K562 (cell line): ENCODE measurements at regions not wholly inside any gene's neighbourhood (a gene's known extent, or its start where the extent isn't known, plus 50 kb on each side); places are given as distances from the start of the nearest gene placed in this dataset.

Experiments used
- ATF1 ChIP-seq, 2 experiments: fragments of 450-650 bp in 1 of 2; IDR thresholded peaks; 2 replicates each; pipeline ENCODE4 v1.6.1; 2016; ENCODE audit warnings: missing compliant biosample characterization in 1 of 2, missing genetic modification characterization in 1 of 2
- ATF7 ChIP-seq: fragments of 450-650 bp; IDR thresholded peaks from 2 replicates; pipeline ENCODE4 v1.7.1; 2014; ENCODE audit warnings: mild to moderate bottlenecking, moderate library complexity
- FOXP1 ChIP-seq: sonication (generic); formaldehyde crosslinking; IDR thresholded peaks from 2 replicates; pipeline ENCODE4 v1.8.0; 2022; ENCODE audit warnings: mild to moderate bottlenecking, missing genetic modification reagents
- FUS ChIP-seq: fragments of 200-400 bp; formaldehyde crosslinking; optimal IDR thresholded peaks from 2 replicates; pipeline ENCODE3; 2017; ENCODE audit warnings: low read depth, low read length
- HDAC8 ChIP-seq: fragments of 450-650 bp; IDR thresholded peaks from 2 replicates; pipeline ENCODE4 v1.6.1; 2016; ENCODE audit warnings: mild to moderate bottlenecking, missing genetic modification characterization, moderate library complexity, missing compliant biosample characterization
- MCM7 ChIP-seq, 2 experiments: fragments of 450-650 bp; IDR thresholded peaks; 2 replicates each; pipeline ENCODE4 v1.6.1; 2016 to 2018
- PCBP1 ChIP-seq: fragments of 200-400 bp; formaldehyde crosslinking; IDR thresholded peaks from 2 replicates; pipeline ENCODE4 v1.6.1; 2018; ENCODE audit warnings: mild to moderate bottlenecking, low read depth, low read length; ENCODE audit not compliant: poor library complexity, severe bottlenecking
- RAD21 ChIP-seq, 2 experiments: fragments of 250-450 bp in 1 of 2; fragments of 450-650 bp in 1 of 2; sonication (Bioruptor Pico) in 1 of 2; formaldehyde crosslinking in 1 of 2; IDR thresholded peaks in 1 of 2; conservative IDR thresholded peaks in 1 of 2; 2 replicates each; pipeline versions ENCODE4 v1.4.0 to v1.8.0; 2020 to 2022; ENCODE audit warnings: mild to moderate bottlenecking in 2 of 2, moderate library complexity in 1 of 2
- RBFOX2 ChIP-seq: fragments of 200-400 bp; formaldehyde crosslinking; IDR thresholded peaks from 2 replicates; pipeline ENCODE4 v1.6.1; 2017; ENCODE audit warnings: low read depth, mild to moderate bottlenecking, low read length, moderate library complexity
- ZKSCAN8 ChIP-seq: fragments of 200-800 bp; sonication (Bioruptor generic); IDR thresholded peaks from 2 replicates; pipeline ENCODE4 v1.6.1; 2016; ENCODE audit warnings: missing genetic modification characterization, missing compliant biosample characterization
- ZNF561 ChIP-seq: fragments of 450-650 bp; formaldehyde crosslinking; conservative IDR thresholded peaks from 2 replicates; pipeline ENCODE4 v1.4.0; 2020; ENCODE audit warnings: mild to moderate bottlenecking, moderate library complexity
- ZNF717 ChIP-seq: fragments of 250-450 bp; sonication (Bioruptor Pico); IDR thresholded peaks from 2 replicates; pipeline ENCODE4 v1.5.0; 2021
- ZNF75A ChIP-seq: fragments of 450-650 bp; formaldehyde crosslinking; IDR thresholded peaks from 2 replicates; pipeline ENCODE4 v1.4.0; 2020; ENCODE audit warnings: mild to moderate bottlenecking
- TF ChIP-seq, protein P1 (sequence below), 2 experiments: fragments of 450-650 bp; IDR thresholded peaks; 2 replicates each; pipeline ENCODE4 v1.6.1; 2016; ENCODE audit warnings: mild to moderate bottlenecking in 2 of 2, borderline replicate concordance in 1 of 2, low read depth in 1 of 2, moderate library complexity in 1 of 2
- TF ChIP-seq, protein P2 (sequence below): fragments of 250-450 bp; sonication (Bioruptor Pico); IDR thresholded peaks from 2 replicates; pipeline ENCODE4 v1.4.0; 2020; ENCODE audit warnings: mild to moderate bottlenecking, moderate library complexity, borderline replicate concordance
- TF ChIP-seq, protein P3 (sequence below): fragments of 450-650 bp; IDR thresholded peaks from 2 replicates; pipeline ENCODE4 v1.6.1; 2016

DNA sequence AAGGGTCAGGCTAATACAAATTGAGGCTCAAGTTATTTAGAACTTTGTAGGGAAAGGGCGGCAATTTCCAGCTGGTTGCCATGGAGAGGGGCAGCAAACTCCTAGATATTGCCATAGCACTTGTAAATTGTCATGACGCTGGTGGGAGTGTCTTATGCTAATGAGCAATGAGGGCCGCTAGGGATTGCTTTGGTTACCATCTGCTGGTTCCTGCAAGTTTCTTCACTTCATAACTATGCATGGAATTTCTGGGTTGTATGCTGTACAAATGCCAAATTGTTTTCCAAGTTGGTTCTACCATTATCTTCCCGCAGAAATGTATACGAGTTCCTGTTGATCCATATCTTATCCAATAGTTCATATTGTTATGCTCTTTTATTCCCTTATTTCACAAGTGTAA lies 1339.4 kb downstream of the EFNB2 start (continued):
- TF ChIP-seq, protein P1, sequence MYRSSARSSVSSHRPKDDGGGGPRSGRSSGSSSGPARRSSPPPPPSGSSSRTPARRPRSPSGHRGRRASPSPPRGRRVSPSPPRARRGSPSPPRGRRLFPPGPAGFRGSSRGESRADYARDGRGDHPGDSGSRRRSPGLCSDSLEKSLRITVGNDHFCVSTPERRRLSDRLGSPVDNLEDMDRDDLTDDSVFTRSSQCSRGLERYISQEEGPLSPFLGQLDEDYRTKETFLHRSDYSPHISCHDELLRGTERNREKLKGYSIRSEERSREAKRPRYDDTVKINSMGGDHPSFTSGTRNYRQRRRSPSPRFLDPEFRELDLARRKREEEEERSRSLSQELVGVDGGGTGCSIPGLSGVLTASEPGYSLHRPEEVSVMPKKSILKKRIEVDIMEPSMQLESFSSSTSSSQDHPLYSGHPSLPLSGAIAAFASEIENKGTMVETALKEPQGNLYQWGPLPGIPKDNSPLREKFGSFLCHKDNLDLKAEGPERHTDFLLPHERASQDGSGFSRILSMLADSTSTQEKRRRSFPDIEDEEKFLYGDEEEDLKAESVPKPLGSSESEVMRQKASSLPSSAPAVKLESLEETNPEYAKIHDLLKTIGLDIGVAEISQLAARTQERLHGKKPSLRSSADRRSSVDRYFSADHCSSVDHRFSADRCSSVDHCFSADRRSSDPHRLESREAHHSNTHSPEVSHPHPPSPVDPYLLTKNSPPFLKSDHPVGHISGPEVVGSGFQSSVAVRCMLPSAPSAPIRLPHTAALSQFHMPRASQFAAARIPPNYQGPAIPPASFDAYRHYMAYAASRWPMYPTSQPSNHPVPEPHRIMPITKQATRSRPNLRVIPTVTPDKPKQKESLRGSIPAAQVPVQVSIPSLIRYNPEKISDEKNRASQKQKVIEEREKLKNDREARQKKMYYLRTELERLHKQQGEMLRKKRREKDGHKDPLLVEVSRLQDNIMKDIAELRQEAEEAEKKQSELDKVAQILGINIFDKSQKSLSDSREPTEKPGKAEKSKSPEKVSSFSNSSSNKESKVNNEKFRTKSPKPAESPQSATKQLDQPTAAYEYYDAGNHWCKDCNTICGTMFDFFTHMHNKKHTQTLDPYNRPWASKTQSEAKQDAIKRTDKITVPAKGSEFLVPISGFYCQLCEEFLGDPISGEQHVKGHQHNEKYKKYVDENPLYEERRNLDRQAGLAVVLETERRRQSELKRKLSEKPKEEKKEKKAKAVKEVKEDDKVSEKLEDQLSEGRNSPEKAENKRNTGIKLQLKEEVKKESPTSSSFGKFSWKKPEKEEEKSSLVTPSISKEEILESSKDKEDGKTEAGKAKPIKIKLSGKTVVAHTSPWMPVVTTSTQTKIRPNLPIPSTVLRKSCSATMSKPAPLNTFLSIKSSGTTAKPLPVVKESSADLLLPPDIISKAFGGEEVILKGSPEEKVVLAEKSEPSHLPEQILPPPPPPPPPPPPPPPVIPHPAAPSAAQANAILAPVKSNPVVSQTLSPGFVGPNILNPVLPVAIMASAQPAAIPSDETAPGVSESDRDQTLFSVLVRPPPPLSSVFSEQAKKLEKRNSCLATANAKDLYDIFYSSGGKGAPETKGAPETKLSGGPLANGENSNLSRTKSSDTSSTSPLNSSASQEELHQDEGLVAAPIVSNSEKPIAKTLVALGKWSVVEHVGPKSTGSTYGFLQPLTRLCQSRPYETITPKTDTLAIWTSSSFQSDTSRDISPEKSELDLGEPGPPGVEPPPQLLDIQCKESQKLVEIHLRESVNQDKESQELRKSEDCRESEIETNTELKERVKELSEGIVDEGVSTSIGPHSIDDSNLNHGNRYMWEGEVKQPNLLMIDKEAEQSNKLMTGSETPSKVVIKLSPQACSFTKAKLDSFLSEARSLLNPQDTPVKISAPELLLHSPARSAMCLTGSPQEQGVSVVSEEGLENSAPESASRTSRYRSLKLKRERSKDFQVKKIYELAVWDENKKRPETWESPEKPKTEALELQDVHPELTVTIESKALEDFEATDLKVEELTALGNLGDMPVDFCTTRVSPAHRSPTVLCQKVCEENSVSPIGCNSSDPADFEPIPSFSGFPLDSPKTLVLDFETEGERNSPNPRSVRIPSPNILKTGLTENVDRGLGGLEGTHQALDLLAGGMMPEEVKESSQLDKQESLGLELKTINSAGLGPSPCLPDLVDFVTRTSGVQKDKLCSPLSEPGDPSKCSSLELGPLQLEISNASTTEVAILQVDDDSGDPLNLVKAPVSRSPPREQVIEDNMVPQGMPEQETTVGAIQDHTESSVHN (IDR thresholded peaks at IDR 0.05; ENCODE audit: borderline replicate concordance in 1 of 2, low read depth in 1 of 2): no peak
- TF ChIP-seq HDAC8 (tag): no peak
- TF ChIP-seq, protein P2, sequence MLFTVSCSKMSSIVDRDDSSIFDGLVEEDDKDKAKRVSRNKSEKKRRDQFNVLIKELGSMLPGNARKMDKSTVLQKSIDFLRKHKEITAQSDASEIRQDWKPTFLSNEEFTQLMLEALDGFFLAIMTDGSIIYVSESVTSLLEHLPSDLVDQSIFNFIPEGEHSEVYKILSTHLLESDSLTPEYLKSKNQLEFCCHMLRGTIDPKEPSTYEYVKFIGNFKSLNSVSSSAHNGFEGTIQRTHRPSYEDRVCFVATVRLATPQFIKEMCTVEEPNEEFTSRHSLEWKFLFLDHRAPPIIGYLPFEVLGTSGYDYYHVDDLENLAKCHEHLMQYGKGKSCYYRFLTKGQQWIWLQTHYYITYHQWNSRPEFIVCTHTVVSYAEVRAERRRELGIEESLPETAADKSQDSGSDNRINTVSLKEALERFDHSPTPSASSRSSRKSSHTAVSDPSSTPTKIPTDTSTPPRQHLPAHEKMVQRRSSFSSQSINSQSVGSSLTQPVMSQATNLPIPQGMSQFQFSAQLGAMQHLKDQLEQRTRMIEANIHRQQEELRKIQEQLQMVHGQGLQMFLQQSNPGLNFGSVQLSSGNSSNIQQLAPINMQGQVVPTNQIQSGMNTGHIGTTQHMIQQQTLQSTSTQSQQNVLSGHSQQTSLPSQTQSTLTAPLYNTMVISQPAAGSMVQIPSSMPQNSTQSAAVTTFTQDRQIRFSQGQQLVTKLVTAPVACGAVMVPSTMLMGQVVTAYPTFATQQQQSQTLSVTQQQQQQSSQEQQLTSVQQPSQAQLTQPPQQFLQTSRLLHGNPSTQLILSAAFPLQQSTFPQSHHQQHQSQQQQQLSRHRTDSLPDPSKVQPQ: no peak
- TF ChIP-seq ZKSCAN8 (CRISPR knock-in tag): no peak
- no peak for TF ChIP-seq ATF7
- TF ChIP-seq PCBP1: no peak
- TF ChIP-seq ATF1 (CRISPR knock-in tag; IDR thresholded peaks at IDR 0.05): no peak
- TF ChIP-seq ATF1 (tag; IDR thresholded peaks at IDR 0.05): no peak
- TF ChIP-seq, protein P3, sequence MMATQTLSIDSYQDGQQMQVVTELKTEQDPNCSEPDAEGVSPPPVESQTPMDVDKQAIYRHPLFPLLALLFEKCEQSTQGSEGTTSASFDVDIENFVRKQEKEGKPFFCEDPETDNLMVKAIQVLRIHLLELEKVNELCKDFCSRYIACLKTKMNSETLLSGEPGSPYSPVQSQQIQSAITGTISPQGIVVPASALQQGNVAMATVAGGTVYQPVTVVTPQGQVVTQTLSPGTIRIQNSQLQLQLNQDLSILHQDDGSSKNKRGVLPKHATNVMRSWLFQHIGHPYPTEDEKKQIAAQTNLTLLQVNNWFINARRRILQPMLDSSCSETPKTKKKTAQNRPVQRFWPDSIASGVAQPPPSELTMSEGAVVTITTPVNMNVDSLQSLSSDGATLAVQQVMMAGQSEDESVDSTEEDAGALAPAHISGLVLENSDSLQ: no peak
- TF ChIP-seq RAD21 (CRISPR knock-in tag; conservative IDR thresholded peaks at IDR 0.05 in 1 of 2, IDR thresholded peaks at IDR 0.05 in 1 of 2): no peak
- TF ChIP-seq ZNF75A (CRISPR knock-in tag): no peak
- TF ChIP-seq FUS: no peak
- no peak for TF ChIP-seq FOXP1 (CRISPR knock-in tag)
- TF ChIP-seq MCM7 (IDR thresholded peaks at IDR 0.05): no peak
- TF ChIP-seq RBFOX2: no peak
- no peak for TF ChIP-seq ZNF717 (CRISPR knock-in tag)
- no peak for TF ChIP-seq ZNF561 (CRISPR knock-in tag)
